Activated naive CD4-positive, alpha-beta T cell (primary cell): ENCODE measurements at regions not wholly inside any gene's neighbourhood (a gene's known extent, or its start where the extent isn't known, plus 50 kb on each side); places are given as distances from the start of the nearest gene placed in this dataset.

Experiments used
- DNase-seq, 4 experiments: peaks; one replicate each; lab custom pipeline; 2025; lab: John Stamatoyannopoulos, UW

DNA sequence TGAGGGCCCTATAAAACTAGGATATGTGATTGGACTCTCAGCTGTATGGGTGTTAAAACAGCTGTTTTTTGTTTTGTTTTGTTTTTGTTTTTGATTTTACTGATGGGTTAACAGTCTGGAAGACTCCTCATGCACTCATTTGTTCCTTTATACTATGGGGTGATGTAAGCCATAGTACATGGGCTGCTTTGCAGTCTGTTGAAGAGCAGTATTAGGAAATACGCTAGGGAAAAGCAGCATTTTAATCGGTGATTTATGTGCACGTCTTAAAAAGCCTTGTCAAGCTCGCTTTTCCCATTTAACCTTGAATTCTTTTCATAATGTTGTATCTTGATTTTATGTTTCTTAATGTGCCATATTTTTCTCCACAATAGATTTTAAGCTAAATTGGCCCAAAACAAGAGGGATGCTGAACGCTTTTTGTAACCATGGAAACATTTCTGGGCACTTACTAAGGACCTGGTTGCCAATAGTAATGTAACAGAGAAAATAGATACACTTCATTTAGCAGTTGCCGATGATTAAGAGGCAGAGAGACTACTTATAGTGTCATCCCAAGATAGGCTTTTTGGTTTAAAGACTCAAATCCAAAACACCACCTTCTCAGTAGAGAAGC, 244.0 kb downstream of the SNAPC1 start:
- no peak for DNase-seq

DNA sequence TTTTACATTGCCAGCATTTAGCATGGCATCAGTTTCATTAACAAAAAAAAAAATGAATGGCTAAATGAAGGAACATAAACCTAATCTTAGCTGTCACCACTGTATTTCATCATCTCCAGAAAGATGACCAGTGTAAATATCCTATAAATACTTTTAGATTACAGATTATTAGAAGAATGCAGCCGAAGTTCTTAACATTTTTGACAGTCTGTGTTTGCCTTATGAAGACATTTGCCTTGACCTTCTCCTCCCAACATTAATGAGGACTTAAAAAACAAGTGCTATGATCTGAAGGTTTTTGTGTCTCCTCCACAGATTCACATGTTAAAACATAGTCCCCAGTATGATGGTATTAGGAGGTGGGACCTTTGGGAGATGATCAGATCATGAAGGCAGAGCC, 253.0 kb downstream of the SNAPC1 start:
- no peak for DNase-seq

DNA sequence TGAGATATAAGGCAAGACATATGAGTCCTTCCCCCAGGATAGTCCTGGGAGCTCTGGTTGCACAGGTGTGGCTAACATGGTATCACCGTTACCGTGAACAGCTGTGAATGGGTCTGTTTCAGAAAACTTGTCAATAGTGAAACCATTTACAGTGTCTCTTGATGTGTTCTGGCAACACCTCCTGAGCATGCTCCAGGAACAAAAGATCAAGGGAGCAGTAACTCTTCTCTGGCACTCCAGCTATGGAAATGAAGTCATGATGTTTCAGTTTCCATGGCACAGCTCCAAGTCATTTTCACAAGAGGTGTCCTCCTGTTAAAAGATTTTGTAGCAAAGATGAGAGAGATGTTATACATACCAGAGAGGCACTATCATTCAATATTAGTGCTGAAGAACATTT, 253.7 kb downstream of the SNAPC1 start:
- DNase-seq, result no peak

DNA sequence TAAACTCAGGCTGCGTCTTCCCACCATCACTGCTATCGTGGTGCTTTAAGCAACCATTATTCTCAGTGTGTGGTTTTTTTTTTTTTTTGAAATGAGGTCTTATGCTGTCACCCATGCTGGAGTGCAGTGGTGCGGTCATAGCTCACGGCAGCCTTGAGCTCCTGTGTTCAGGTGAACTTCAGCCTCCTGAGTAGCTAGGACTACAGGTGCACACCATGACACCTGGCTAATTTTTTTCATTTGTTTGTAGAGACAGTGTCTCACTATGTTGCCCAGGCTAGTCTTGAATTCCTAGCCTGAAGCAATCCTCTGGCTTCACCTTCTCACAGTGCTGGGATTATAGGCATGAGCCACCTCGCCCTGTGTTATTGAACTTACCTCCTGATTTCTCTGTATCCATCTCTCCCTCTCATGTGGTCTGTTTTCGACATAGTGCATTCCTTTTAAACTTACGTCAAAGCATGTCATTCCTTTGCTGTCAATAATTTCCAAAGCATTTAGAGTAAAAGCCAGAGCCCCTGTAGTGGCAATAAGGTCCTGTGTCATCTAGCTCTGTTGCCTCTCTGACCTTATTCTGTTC, 255.5 kb downstream of the SNAPC1 start:
- DNase-seq, result no peak

DNA sequence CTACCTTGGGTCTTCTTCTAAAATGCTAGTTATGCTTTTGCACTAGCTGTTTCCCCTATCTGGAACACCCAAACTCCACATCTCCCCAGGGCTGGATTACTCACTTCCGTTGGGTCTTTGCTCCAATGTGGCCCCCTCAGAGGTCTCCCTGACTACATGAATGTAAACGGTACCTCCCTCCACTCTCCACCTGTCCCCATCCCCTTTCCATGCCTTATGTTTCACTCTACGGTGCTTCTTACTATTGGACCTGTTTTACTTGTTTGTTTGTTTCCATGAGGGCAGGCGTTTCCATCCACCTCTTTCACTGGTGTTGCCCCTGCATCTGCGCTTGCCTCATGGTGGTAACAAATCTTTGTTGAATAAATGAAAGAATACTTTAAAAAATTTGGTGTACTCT, 256.4 kb downstream of the SNAPC1 start:
- DNase-seq, result no peak

DNA sequence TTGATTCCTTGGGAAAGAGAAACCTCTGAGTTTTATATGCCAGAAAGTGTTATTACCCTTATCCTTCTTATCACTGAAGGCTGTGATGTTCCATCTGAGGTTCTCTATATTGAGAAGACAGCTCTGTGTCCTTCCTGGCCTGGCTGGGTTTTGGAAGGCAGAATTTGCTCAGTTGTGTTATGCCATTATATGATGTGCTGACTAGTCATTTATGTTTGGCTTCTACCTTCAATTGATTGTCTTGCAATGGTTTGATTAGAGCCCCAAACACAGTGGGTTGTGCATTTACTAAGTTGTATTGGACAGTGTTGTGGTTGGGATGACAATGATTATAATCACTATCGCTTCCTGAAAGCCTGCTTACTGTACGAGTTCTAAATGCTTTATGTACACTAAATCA, 265.7 kb downstream of the SNAPC1 start:
- DNase-seq, result no peak

DNA sequence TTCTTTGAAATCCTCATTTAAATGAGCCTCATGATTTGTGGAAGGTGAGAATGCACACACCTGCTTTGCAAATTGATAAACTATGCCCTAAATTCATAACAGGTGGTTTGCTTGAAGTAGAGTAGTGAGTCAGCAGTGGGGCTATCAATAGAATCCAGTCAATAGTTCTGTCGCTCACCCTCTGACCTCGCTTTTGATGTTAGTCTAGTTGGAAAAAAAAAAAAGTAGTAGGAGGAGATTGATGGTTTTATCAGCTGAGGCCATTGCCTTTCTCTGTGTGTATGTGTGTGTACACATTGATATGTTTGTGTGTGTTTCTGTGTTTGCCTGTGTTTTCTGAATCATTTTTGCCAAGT, 267.3 kb downstream of the SNAPC1 start:
- DNase-seq, result no peak

DNA sequence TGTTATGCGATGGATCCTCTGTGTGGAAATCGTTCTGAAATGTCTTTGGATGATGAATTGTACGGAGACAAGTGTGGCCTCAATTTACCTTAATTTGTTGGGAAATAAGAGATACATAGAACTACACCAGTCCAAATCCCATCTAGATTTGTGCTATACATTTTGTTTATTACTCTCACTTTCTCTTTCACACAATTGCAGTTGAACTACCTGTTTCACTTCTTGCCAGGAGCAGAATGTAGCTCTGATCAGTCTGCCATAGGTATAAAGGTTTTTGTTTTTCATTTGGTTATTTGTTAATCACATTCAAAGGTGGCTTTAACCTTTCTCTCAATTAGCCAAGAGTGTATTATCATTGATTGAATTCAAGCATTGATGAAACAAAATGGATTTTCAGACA, 268.2 kb downstream of the SNAPC1 start:
- no peak for DNase-seq

DNA sequence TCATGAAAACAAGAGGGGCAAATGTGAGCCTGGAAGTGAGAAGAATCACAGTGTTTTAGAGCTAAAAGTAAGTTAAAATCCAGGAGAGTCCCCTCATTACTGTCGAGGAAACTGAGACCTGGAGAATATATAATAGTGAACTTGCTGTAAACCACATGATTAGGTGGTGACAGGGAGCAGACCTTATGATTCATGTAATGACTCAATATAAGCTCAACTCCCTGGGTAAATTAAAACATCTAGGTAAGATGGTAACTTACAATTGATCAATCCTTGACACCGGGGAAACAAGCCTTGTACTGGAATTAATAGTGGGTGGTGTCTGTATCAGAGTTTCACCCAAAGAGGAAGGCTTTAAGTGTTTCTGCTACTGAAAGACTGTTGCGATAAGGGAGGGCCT, 269.3 kb downstream of the SNAPC1 start:
- no peak for DNase-seq

DNA sequence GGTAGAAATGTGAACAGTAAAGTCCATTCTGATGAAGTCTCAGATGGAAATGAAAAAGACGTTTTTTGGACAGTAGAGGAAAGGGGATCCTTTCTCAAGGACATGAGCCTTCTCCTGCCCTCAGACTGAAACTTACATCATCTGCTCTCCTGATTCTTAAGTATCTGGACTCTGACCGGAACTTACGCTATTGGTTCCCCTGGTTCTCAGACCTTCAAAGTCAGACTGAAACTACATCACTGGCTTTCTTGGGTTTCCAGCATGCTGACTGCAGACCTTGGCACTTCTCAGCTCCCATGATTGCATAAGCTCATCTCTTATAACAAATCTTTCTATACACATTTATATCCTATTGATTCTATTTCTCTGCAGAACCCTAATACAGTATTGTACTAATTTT, 291.0 kb downstream of the SNAPC1 start:
- no peak for DNase-seq

DNA sequence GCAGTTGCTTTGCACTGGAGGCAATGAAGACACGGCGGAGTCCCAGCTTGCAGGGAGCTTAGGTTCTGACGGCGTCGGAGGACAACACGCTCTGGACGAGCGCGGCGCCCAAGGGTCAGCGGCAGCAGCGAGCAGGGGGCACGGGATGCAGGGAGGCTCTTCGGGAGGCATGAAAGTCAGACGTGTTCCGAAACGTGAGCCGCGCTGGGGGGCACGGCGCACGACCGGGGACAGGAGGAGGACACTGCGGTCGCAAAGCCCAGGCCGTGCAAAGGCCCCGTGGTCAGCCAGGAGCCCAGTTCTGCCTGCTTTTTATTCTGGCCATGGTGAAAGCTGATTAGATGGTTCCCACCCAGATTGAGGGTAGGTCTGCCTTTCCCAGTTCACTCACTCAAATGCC, 294.6 kb downstream of the SNAPC1 start:
- DNase-seq, result no peak

DNA sequence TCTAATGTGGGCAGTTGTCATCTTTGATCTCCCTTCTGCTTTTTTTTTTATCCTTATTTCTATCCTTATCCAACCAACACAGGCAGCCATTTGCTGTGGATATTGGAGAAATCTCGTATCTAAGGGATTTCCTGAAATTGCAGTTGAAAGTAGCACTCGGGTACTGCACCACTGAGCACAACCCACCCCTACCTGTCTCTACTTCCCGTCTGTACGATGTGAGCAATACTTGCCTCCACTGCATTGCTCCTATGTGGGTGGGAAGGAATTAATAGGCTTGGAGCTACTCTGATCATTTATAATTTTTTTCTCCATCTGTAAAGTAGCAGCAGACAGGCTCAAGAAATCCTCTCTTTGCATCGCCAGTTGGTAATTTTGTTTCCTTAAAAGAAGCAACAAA, 300.4 kb downstream of the SNAPC1 start:
- no peak for DNase-seq

DNA sequence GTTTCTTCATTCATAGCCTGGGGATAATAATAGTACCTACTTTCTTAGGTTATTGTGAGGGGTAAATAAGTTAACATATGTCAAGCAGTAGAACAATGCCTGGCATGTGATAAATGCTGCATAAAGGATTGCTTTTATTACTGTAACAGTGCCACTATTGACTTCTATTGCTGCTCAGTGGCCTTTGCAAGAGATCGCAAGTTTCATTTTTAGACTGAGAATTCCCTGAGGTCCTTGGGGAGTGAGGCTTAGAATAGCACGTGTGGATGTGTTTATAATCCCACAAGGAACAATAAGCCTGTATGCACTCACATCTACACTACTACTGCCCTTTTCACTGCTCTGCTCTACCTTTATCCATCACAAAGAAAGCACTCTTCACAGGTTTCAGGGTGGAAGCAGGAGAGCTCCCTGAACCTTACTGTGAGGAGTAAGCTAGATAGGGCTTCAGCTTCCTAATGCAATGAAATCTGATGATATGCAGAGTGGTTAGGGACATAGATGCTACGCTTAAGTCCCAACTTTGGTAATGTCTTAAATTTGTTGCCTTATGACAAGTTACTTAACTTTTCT, 302.6 kb downstream of the SNAPC1 start:
- no peak for DNase-seq

DNA sequence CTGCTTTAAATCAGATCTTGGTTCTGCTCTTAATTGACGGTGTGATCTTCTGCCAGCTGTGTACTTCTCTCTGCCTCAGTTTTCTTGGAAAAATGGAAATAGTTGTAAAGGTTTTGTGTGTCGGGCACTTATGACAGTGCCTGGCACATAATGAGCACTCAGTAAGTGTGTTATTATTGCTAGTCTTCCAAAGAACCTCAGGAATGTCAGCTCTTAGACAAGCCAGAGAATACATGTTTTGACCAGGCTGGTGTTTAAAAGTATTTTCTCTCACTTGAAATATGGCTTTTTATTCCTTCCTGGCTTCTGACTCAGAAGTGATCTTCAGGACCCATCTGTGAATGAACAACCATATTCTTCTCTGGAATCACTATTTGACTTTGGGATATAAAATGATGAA, 304.1 kb downstream of the SNAPC1 start:
- DNase-seq, result no peak

DNA sequence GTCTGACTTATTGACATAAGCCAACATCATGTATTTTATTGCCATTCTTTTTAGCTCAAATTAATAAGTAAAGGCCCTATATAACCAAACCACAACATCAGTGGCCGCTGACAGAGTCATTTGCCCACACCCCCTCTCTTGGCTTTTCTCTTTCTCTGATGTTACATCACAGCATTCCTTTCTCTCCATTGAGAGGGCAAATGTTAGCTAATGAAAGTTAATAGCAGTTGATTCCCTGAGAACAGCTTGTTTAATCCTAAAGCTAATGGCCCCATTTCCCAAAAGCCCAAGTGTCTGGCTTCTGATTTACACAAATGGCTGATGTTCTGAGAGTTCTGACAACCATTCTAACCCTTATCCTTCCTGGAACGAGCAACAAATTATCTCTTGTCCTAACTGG, 308.8 kb downstream of the SNAPC1 start:
- no peak for DNase-seq

DNA sequence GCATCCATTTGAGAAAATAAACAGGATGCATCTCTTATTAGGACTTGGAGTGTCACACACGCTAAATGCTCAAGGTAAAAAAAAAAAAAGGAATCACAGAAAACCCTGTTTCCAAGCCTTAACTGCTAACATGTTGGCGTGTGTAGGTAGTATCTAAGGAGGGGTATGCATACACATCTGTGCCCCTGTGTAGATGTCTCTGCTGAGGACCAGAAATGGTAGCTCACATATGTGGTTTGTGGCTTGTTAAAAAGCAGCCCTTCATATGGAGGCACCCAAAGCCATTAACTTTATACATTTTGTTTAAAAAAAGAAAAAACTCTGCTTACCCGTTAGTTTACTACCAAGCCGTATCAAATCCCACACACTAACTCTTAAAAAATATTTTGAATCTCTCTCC, 314.1 kb downstream of the SNAPC1 start:
- no peak for DNase-seq

DNA sequence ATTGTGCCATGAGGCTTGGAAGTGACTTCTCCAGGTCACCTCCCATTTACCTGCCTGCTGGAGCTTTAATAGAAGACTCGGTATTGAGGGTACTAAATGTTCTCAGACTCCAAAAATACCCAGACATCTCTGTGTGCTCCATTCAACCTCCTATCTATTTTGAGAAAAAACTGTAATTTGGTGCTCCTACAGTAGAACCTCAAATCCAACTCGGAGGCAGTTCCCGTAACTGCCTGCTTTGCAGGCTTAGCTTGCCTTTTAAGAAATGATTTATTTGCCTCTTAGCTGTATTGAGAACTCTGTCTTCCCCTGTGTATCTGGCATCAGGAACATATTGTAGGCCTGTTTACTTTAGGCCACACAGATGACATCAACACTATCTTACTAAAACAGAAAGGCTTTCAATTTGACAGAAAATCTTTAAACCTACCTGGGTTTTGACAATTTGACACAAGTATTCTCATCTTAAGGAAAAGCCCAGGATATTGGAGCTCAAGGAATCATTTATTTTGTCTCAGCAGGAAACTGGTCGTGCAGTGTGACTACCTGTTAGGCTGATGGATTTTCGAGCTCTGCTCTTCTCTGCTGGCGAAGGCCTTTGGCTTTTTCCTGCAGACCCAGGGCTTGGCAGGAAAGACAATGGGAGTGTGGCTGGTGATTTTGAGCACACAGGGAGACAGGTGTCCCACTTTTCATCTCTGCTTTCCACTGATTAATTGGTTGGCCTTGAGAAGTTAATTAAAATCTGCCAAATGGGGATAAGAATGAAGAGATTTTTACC, 314.8 kb downstream of the SNAPC1 start:
- DNase-seq, result no peak

DNA sequence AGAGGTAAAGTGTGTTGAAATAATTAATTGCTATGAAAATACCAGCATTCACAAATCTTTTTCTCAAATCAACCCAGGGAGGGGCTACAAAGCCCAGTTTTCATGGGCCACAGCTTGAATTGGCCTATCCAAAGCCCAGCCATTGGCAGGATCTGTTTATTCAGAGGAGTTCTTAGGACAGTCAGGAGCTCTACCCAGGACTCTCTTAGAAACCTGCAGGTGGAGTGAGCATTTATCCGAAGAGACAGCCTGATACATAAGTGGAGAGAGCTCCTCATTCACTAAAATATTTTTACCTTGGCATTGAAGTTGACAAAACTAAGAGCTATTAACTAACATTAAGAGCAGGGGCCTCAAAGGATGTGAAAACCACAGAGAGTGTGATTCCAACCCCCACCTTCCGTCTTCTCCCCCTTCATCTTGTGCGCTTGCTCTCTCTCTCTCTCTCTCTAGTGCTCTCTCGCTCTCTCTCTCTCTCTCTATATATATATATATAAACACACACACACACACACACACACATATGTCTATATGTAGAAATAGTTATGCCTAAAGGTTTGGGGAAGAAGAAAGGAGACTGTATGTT, 315.5 kb downstream of the SNAPC1 start:
- no peak for DNase-seq

DNA sequence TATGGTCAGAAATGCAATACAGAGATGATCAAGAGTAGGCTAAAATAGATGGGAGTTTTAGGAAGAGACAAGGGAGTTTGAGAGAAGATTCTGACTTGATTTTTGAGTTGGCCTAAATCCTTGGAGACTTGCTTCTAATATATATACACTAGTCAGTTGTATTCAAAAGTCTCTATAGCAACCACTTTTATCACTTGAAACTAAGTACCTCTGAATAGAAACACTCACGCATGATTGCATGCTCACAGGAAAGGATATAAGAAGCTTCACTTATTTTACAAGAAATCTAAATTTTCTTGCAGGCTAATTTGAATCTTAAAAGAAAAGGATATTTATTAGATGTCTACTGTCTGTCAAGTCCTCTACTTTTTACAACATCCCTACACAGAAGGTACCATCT, 316.8 kb downstream of the SNAPC1 start:
- no peak for DNase-seq

DNA sequence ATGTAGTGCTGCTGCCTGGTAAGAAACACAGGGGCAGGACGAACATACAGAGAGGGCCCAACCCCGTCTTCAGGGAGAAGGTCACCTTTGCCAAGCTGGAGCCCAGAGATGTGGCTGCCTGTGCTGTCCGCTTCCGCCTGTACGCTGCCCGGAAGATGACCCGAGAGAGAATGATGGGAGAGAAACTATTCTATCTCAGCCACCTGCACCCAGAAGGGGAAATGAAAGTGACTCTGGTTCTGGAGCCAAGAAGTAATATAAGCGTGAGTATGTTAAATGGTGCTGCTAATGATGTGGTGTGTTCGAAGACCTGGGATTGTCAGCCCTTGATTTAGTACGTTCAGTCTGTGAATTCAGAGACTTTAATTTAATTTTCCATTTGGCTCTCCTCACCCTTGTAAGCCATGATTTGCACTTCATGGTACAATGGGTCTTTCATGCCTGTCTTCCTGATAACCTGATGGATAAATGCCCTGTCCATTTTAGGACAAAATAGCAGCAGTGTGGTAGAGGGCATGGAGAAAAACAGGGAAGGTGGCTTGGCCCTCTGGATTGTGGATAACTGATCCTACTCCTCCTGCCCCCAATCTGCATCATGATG, 318.9 kb downstream of the SNAPC1 start:
- DNase-seq, result no peak

DNA sequence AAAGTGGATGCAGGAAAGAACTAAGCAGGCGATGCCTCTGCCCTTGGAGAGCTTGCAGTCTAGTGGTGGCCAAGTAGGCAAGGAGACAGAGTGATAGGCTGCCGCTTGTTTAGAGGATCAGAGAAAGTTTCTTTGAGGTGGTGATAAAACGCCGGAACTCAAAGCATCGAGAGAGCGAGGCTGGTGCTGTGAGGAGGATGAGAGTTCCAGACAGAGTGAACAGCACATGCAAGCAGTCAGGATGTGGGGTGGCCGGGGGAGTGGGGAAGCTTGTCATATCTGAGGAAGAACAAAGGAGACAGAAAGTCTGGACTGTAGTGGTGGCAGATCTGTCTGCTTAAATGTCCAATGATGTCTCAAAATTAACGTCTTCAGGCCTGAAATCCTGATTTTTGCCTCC, 319.7 kb downstream of the SNAPC1 start:
- DNase-seq, result peak in 1 of 4 experiments; percentile 4

DNA sequence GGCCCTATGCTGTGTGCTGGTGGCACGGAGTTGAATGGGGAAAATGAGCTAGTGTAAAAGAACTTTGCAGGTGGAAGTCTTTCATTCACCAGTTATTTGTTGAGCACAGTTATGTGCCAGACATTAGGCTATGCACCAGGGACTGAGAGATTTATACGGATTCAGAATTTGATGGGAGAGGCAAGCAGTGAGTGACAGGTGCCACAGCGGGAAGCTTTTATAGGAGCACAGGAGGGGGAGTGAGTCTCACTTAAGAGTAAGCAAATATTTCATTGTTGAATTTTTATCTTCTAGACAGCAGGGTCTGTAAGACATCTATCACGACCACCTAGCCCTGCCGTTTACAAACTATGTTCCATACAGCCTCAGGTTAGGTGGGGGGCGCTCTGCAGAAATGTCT, 320.6 kb downstream of the SNAPC1 start:
- no peak for DNase-seq

DNA sequence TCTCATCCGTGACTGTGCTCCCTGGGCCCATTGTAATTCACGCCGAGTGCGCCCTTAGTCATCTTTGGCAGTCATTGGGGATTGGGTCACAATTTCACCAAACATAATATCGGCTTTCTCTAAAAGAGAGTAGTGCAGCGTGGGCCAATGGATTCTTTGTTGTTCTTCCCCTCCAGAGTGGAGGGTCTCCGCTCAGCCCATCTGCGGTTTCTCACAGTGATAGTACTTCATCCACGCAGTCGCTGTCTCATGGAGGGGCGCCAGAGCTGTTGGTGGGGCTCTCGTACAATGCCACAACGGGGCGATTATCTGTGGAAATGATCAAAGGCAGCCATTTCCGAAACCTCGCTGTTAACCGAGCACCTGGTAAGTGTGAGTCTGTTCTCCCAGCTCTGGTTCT, 321.8 kb downstream of the SNAPC1 start:
- no peak for DNase-seq
